Suprapubic skin (tissue), 4 donors: ENCODE measurements at regions not wholly inside any gene's neighbourhood (a gene's known extent, or its start where the extent isn't known, plus 50 kb on each side); places are given as distances from the start of the nearest gene placed in this dataset.

Source experiments
- DNase-seq, 2 donors: peaks; one replicate each; pipeline ENCODE4 v3.0.0-alpha.2; 2019; ENCODE audit warnings: low spot score in 2 of 2
- H3K27ac ChIP-seq: fragments of 200-600 bp; sonication (generic); one replicate; pipeline ENCODE4 v1.5.1; 2019
- H3K27me3 ChIP-seq: fragments of 200-600 bp; sonication (generic); one replicate; pipeline ENCODE4 v1.5.1; 2019
- H3K36me3 ChIP-seq: fragments of 200-600 bp; sonication (generic); one replicate; pipeline ENCODE4 v1.5.1; 2019
- H3K4me1 ChIP-seq: fragments of 200-600 bp; sonication (generic); one replicate; pipeline ENCODE4 v1.5.1; 2019
- H3K4me3 ChIP-seq: fragments of 200-600 bp; sonication (generic); one replicate; pipeline ENCODE4 v1.5.1; 2019; ENCODE audit warnings: mild to moderate bottlenecking
- H3K9me3 ChIP-seq: fragments of 200-600 bp; sonication (generic); one replicate; pipeline ENCODE4 v1.5.1; 2019
- EP300 ChIP-seq: sonication (generic); formaldehyde crosslinking; IDR thresholded peaks from one replicate; pipeline ENCODE4 v1.6.1; 2017; ENCODE audit warnings: antibody characterized with exemption
- POLR2A ChIP-seq, 2 donors: fragments of 450-650 bp; IDR thresholded peaks; one replicate each; pipeline ENCODE4 v1.6.1; 2017; ENCODE audit warnings: antibody characterized with exemption in 2 of 2, mild to moderate bottlenecking in 2 of 2, moderate library complexity in 2 of 2
- POLR2AphosphoS5 ChIP-seq, 3 donors: sonication (generic); formaldehyde crosslinking; IDR thresholded peaks; one replicate each; pipeline ENCODE4 v1.6.1; 2017; ENCODE audit warnings: antibody characterized with exemption in 3 of 3
- WGBS: methylation state at CpG from one replicate; pipeline ENCODE4 v1.1.5; 2018; 5-methylcytosine and 5-hydroxymethylcytosine counted together
- TF ChIP-seq, protein P1 (sequence below), 2 donors: fragments of 200-600 bp in 1 of 2; fragments of 450-650 bp in 1 of 2; sonication (generic) in 1 of 2; IDR thresholded peaks; one replicate each; pipeline ENCODE4 v1.5.1; 2016 to 2019; ENCODE audit warnings: antibody characterized with exemption in 2 of 2, mild to moderate bottlenecking in 1 of 2, moderate library complexity in 1 of 2

DNA sequence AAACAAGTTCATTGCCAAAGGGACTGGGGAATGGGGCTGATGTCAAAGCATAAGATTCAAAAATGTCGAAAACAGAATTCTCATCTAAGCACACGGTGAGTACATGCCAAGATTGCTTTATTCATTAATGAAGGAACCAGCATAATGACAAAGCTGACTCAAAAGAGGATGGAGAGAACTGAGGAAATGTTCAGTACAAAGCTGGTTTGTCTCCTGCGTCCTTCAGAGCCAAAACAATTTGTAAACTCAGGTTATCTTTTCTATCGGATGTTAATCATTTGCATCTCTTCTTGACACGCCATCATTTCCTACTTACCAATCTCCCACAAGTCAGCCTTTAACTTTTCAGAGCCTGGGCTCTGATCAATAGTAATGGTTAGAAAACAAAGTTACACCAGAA, 195.6 kb upstream of the PMEPA1 start:
- Histone ChIP-seq H3K4me3 (no peak overlapping the region), H3K36me3 (no peaks in the 10 kb centered on the region), H3K9me3 (no peaks in the 10 kb centered on the region), H3K27ac (no peak overlapping the region), H3K4me1 (peaks cover 4% of the 10 kb centered on the region), H3K27me3 (peaks cover 2% of the 10 kb centered on the region)
- DNase-seq, result no peak
- TF ChIP-seq POLR2AphosphoS5 (IDR thresholded peaks at IDR 0.05), result no peak
- no peak for TF ChIP-seq POLR2A (IDR thresholded peaks at IDR 0.05)
- 46% methylated on average over 5 of the region's 5 CpGs for WGBS

DNA sequence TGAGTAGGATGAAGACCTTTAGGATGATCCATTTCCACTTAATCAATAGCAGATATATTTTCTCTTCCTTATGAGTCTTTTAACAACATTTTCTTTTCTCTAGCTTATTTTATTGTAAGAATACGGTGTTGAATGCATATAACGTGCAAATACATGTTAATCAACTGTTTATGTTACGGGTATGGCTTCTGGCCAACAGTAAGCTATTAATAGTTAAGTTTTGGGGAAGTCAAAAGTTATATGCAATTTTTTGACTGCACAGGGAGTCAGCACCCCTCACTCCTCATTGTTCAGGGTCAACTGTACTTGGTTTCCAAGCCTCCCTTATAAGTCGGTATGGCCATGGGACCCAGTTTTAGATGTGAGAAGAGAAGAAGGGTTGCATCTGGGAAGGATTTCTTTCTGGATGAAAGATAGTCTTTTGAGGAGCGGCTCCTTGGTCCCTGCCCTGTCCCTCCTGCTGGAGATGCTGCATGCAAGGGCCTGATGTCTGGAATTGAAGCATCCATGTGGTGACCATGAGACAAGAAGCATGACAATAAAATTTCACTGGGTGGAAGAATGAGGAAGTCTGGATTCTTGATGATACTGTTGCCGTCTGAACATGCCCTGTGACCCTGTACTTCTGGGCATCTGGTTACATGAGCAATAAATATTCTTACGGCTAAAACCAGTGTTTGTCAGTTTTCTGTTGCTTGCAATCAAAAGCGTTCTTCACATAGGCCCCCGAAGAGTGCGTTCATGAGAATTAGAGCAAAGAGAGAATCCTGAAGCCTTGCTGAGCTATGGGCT, 194.7 kb upstream of the PMEPA1 start:
- no peak overlapping the region for H3K27ac ChIP-seq
- 60% methylated on average over 9 of the region's 10 CpGs for WGBS

DNA sequence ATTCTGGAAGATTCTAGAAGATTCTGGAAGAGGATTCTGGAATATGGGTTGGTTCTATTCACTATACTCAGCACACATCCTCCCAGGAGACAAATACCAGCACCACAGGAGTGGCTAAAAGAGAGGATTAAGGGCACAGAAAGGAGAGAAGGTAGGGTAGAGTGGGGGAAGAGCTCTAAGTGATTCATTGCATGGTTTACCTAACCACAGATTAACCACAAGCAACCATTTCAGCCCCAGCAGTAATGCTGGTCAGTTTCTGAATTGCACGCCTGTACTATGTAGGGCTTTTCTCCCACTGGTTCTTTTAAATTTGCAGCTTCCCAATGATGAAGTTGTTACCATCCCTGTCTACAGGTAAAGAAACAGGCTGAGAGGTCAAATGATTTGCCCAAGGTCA, 192.7 kb upstream of the PMEPA1 start:
- no peak overlapping the region for H3K4me3 ChIP-seq
- no peak for DNase-seq
- TF ChIP-seq POLR2A (IDR thresholded peaks at IDR 0.05), result no peak
- TF ChIP-seq EP300, result no peak
- TF ChIP-seq POLR2AphosphoS5 (IDR thresholded peaks at IDR 0.05), result no peak
- TF ChIP-seq, protein P1, sequence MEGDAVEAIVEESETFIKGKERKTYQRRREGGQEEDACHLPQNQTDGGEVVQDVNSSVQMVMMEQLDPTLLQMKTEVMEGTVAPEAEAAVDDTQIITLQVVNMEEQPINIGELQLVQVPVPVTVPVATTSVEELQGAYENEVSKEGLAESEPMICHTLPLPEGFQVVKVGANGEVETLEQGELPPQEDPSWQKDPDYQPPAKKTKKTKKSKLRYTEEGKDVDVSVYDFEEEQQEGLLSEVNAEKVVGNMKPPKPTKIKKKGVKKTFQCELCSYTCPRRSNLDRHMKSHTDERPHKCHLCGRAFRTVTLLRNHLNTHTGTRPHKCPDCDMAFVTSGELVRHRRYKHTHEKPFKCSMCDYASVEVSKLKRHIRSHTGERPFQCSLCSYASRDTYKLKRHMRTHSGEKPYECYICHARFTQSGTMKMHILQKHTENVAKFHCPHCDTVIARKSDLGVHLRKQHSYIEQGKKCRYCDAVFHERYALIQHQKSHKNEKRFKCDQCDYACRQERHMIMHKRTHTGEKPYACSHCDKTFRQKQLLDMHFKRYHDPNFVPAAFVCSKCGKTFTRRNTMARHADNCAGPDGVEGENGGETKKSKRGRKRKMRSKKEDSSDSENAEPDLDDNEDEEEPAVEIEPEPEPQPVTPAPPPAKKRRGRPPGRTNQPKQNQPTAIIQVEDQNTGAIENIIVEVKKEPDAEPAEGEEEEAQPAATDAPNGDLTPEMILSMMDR (IDR thresholded peaks at IDR 0.05), result no peak
- 91% methylated on average over 1 of the region's 1 CpG for WGBS
- no peaks in the 10 kb centered on the region for H3K9me3 ChIP-seq
- H3K27ac ChIP-seq, result no peak overlapping the region
- H3K36me3 ChIP-seq, result no peaks in the 10 kb centered on the region
- peaks cover 4% of the 10 kb centered on the region for H3K4me1 ChIP-seq
- H3K27me3 ChIP-seq, result peaks cover 2% of the 10 kb centered on the region

More for the DNA sequence above, 194.7 kb upstream of the PMEPA1 start:
- H3K36me3 ChIP-seq, result no peaks in the 10 kb centered on the region
- no peaks in the 10 kb centered on the region for H3K9me3 ChIP-seq
- no peak overlapping the region for H3K4me3 ChIP-seq
- peaks cover 4% of the 10 kb centered on the region for H3K4me1 ChIP-seq
- H3K27me3 ChIP-seq, result peaks cover 2% of the 10 kb centered on the region
- no peak for TF ChIP-seq POLR2AphosphoS5 (IDR thresholded peaks at IDR 0.05)
- DNase-seq, result peak in 1 of 2 donors; percentile 26

DNA sequence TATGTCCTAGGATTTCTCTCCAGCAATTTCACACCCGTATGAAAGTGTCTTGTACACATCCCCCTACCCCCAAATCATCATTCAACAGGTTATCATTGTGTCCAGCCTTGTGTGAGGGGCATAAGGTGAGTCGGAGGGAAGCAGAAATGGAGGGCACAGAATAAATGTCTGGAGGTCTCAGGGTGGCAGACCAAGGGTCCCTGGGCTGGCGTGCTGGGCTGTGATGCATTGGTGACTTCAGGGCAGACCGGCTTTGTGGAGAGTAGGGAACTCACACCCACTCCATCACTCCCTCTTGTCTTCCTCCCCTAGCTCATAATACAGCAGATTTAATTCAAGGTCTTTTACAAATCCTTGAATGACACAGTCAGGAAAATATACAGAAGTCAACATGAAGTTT, 191.7 kb upstream of the PMEPA1 start:
- WGBS, result 86% methylated on average over 4 of the region's 4 CpGs
- Histone ChIP-seq H3K27ac (no peak overlapping the region), H3K4me1 (peaks cover 4% of the 10 kb centered on the region), H3K4me3 (no peak overlapping the region), H3K9me3 (no peaks in the 10 kb centered on the region), H3K36me3 (no peaks in the 10 kb centered on the region), H3K27me3 (no peaks in the 10 kb centered on the region)
- DNase-seq, result peak in 1 of 2 donors; percentile 32
- no peak for TF ChIP-seq POLR2A (IDR thresholded peaks at IDR 0.05)
- no peak for TF ChIP-seq EP300
- TF ChIP-seq, protein P1 (IDR thresholded peaks at IDR 0.05), result no peak
- TF ChIP-seq POLR2AphosphoS5 (IDR thresholded peaks at IDR 0.05), result no peak

DNA sequence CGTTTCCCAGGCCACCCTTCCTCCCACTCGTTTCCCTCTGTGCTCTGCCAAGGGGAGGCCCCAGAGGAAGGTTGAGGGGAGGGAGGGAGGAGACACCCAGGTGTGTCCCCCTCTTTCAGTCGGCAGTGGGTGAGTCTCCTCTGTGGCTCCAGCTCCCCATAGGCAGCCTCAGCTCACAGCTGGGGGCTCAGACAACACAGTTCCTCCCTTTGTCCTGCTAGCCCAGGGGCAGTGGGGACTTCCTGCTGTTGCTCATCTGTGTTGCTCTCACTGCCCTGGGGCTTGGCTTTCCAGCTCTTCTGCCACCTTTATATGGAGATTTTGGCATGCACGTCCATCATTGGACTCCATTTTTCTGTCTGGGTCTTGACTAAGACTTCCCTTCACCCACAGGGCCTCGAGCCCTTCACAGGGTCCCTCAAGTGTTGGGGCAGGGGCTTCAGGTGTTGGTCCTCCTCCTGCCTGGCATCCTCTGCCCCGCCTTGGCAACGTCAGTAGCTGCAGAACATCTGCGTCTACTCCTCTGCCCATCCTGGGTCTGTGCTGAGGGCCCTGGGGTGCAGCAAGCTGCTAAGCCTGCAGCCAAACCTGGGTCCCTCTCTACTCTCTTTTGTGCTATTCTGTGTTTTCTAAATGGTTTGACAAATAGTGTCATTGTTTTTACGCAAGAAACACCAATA, 190.6 kb upstream of the PMEPA1 start:
- Histone ChIP-seq H3K27me3 (no peaks in the 10 kb centered on the region), H3K9me3 (no peaks in the 10 kb centered on the region), H3K4me3 (no peak overlapping the region), H3K36me3 (no peaks in the 10 kb centered on the region), H3K27ac (no peak overlapping the region), H3K4me1 (peaks cover 4% of the 10 kb centered on the region)
- no peak for DNase-seq
- TF ChIP-seq POLR2AphosphoS5 (IDR thresholded peaks at IDR 0.05) (no peak), EP300 (no peak), POLR2A (IDR thresholded peaks at IDR 0.05) (no peak)
- TF ChIP-seq, protein P1 (IDR thresholded peaks at IDR 0.05), result no peak
- 58% methylated on average over 9 of the region's 9 CpGs for WGBS

DNA sequence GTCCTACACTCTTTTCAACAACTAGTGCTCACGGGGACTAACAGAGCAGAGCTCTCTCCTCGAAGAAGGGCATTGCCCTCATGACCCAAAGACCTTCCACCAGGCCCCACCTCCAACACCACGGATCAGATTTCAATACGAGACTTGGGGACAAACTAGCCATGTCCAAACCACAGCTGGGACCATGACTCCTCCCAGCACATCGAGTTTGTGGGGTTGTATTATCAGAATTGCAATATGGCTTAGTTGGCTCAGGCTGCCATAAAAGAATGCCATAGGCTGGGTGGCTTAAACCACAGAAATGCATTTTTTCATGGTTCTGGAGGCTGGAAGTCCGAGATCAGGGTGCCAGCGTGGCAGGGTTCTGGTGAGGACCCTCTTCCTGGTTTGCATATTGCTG, 189.7 kb upstream of the PMEPA1 start:
- no peak for TF ChIP-seq EP300
- TF ChIP-seq POLR2AphosphoS5 (IDR thresholded peaks at IDR 0.05), result no peak
- TF ChIP-seq, protein P1 (IDR thresholded peaks at IDR 0.05), result no peak
- TF ChIP-seq POLR2A (IDR thresholded peaks at IDR 0.05), result no peak
- Histone ChIP-seq H3K27me3 (no peaks in the 10 kb centered on the region), H3K4me3 (no peak overlapping the region), H3K4me1 (peaks cover under 1% of the 10 kb centered on the region), H3K27ac (no peak overlapping the region), H3K36me3 (no peaks in the 10 kb centered on the region), H3K9me3 (no peaks in the 10 kb centered on the region)
- DNase-seq, result no peak
- WGBS, result 76% methylated on average over 7 of the region's 7 CpGs
